HG03378 (cell line): ENCODE measurements at regions not wholly inside any gene's neighbourhood (a gene's known extent, or its start where the extent isn't known, plus 50 kb on each side); places are given as distances from the start of the nearest gene placed in this dataset.
"Not testable (repeated sequence)": the region's sequence is repeated elsewhere in the genome, so short reads cannot be mapped to it uniquely, and the experiment has no call there.

Experiments used
- ATAC-seq: cut with Tn5 transposase; IDR thresholded peaks from one replicate; pipeline ENCODE4 v1.9.1; 2021; ENCODE audit warnings: mild to moderate bottlenecking, moderate library complexity; ENCODE audit not compliant: unreplicated experiment

DNA sequence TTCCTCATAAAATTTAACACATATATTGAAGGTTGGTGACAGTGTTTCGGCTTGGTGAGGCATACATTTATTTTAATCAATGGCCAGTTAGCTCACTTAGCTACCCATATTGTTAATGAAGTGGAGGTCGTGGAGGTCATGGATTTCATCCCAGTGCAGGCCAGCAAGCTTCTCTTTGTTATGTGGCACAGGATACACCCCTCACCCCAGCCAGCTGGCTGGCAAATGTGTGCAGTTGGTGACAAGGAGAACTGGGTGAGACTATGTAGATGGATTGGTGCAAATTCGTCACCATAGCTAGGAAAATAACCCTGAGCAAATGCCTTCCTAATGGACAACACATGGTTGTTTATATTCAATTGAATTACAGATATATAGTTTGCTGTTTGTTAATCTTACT lies 50.5 kb upstream of the FOXP2 start:
- no peak for ATAC-seq

GRCh38 chr7:114363292-114363691 lies 51.3 kb upstream of the FOXP2 start:
- ATAC-seq: no peak

- ATAC-seq: no peak
Observed at GRCh38 chr7:114358911-114359310, 55.7 kb upstream of the FOXP2 start.

- no peak for ATAC-seq
Observed at GRCh38 chr7:114356133-114356532, 58.5 kb upstream of the FOXP2 start.

DNA sequence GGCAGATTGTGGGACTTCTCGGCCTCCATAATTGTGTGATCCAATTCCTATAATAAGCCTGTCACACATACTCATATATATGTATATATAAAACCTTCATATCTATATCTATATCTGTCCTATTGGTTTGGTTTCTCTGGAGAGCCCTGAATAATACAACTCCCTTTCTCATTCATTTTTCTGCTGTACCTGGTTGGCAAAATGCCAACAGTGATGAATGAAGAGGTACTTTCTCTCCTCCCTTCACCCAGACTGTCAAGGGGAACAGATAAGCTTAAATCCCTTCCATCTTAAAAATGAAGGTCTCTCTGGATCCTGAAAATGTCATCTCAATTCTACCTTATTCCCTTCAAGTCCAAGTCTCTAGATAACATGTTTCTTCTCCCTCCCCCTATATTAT lies 60.3 kb upstream of the FOXP2 start:
- ATAC-seq: no peak

- no peak for ATAC-seq
Observed at GRCh38 chr7:114345494-114345893, 69.1 kb upstream of the FOXP2 start.

- no peak for ATAC-seq
Observed at GRCh38 chr7:114343949-114344708, 70.5 kb upstream of the FOXP2 start.

DNA sequence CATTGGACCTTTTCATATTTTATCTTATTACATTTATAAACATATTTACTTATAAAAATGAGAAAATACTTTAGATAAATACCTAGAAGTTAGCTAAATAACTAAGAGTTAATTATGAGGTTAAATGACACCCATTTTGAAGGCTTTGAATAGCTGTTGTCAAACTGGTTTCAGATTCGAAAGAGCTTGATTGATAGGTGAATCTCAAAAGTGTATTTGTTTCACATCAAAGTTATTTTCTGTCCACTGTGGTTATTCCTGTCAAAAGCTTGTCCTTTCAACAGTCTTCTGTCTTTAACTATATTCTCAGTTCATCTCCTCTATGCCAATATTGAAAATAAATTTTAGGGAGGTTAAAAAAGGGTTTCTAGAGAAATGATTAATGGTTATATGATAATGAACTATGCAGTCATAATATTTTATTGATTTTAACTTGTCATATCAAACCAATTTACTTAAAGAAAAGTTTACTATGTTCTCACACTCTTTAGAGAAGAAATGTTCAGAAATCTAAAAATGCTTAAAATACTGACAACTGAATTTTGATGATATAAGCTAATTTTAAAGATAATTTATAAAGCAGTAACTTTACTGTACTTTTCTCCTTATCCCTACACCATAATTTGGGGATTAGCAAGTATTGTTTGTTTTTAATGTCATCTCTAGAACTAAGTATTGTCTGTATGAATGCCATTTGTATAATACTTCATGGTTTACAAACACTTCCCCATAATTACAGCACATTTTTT lies 72.0 kb upstream of the FOXP2 start:
- no peak for ATAC-seq

DNA sequence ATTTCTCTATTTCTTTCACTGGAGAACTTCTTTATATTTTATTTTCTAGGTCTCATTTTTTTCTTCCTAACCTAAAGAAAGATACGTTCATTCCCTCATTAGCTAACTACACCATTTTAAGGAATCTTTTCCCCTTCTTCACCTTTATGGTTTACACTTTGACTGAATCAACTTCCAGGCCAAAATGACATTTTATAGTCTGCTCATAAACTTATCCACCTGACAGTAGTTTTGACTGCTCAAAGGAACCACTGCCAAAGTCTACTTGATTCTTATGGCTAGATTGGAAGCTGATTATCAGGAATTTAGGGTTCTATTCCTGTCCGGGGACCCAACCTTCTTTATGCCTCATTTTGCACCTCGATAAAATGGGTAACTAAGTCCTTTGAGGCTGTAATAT lies 73.0 kb upstream of the FOXP2 start:
- ATAC-seq: no peak

GRCh38 chr7:114334989-114335388 lies 79.6 kb upstream of the FOXP2 start:
- ATAC-seq: no peak

DNA sequence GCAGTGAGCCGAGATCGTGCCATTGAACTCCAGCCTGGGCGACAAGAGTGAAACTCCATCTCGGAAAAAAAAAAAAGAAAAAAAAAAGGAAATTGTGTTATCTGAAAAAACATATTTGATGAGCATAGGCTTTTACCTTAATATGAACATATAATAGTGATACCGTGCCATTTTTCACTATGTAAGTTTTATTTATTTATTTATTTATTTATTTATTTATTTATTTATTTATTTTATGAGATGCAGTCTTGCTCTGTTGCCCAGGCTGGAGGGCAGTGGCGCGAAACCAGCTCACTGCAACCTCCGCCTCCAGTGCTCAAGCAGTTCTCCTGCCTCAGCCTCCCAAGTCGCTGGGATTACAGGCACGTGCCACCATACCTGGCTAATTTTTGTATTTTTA lies 85.2 kb upstream of the FOXP2 start:
- ATAC-seq: not testable (repeated sequence)

DNA sequence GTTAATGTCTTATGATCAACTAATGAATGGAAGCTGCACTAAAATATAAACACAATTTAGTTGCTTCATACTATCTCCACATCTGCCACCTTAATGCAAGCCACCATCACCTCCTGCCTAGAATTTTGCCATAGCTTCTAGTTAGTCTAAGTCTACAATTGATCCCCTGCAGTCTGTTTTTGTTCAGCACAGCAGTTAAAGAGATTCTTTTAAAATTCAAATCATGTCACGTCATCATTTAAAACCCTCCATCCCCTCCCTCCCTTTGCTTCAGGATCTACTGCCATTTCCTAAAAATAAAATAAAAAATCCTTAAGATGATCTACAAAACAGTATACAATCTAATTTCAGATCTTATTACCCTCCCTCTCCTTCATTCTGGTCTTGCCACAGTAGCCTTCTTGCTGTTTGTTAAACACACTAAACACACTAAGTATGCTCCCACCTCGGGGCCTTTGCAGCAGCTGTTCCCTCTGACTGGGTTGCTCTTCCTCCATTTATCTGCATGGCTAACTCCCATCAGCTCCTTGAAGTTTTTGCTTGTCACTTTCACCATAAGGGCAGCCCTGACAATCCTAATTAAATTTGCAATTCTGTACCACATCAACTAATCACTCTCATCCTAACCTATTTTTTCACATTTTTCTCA lies 97.0 kb upstream of the FOXP2 start:
- ATAC-seq: no peak

- ATAC-seq: no peak
Observed at GRCh38 chr7:114312649-114313048, 102.0 kb upstream of the FOXP2 start.

GRCh38 chr7:114310345-114311110 lies 104.1 kb upstream of the FOXP2 start:
- ATAC-seq: no peak

DNA sequence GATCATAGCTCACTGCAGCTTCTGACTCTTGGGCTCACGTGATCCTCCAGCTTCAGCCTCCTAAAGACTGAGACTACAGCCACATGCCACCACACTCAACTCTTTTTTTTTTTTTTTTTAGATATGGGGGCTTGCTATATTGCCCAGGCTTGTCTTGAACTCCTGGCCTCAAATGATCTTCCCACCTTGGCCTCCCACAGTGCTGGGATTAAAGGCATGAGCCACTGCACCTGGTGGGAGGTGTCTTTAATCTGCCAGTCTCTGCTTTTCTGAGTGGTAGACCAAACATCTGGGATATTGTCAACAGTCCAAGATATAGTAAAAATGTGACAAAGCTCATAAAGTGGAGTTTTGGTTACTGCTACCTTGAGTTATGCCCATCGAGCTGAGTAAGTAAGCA lies 104.9 kb upstream of the FOXP2 start:
- ATAC-seq: no peak

- no peak for ATAC-seq
Observed at GRCh38 chr7:114303301-114303700, 111.3 kb upstream of the FOXP2 start.

DNA sequence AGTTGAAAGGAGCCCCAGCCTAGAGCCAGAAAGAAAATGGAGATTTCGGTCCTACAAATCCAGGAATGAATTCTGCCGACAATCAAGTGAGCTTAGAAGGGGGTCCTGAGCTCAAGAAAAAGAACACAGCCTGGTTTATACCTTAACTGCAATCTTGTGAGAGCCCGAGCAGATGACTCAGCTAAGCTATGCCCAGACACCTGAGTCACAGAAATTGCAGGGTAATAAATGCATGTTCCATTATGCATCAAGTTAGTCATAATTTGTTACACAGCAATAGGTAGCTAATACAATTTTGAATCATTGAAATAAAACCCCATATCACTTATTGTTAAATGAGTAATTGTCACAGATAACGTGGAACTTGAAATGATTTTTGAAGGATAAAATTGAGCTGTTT lies 111.8 kb upstream of the FOXP2 start:
- ATAC-seq: no peak

DNA sequence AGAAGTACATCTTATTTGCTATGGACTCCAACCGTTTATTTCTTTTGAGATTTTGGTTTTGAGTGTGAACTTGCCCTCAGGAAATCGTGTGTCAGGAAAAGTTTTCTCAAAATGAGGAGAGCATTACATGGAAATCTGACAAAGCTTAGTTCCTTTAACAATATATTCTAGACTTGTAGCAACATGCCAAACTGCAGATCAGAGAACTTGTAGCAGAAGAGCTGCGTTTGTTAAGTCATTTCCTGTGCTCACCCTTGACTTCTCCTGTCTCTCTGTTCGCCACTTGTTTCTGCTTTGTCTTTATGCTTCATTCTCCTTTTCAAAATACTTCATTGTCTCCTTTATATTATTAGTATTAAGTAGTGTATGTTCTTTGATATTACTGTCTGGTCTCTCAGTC lies 116.6 kb upstream of the FOXP2 start:
- ATAC-seq: no peak

GRCh38 chr7:114297121-114297520 lies 117.5 kb upstream of the FOXP2 start:
- ATAC-seq: no peak

GRCh38 chr7:114295522-114295921 lies 119.1 kb upstream of the FOXP2 start:
- ATAC-seq: no peak

GRCh38 chr7:114294036-114294435 lies 120.6 kb upstream of the FOXP2 start:
- no peak for ATAC-seq
